OCI-LY7 (cell line): ENCODE measurements at regions not wholly inside any gene's neighbourhood (a gene's known extent, or its start where the extent isn't known, plus 50 kb on each side); places are given as distances from the start of the nearest gene placed in this dataset.

ENCODE experiments used
- EZH2phosphoT487 ChIP-seq: fragments of 200-600 bp; sonication (generic); IDR thresholded peaks from 2 replicates; pipeline ENCODE4 v1.6.1; 2018; ENCODE audit warnings: low read depth, borderline replicate concordance, mild to moderate bottlenecking, mixed run types, antibody characterized with exemption, low read length, moderate library complexity, mixed read lengths
- TF ChIP-seq, protein P1 (sequence below): fragments of 200-600 bp; sonication (generic); conservative IDR thresholded peaks from 2 replicates; pipeline ENCODE4 v1.5.1; 2014; ENCODE audit warnings: mild to moderate bottlenecking, antibody characterized with exemption, low read length, moderate library complexity, mixed read lengths

DNA sequence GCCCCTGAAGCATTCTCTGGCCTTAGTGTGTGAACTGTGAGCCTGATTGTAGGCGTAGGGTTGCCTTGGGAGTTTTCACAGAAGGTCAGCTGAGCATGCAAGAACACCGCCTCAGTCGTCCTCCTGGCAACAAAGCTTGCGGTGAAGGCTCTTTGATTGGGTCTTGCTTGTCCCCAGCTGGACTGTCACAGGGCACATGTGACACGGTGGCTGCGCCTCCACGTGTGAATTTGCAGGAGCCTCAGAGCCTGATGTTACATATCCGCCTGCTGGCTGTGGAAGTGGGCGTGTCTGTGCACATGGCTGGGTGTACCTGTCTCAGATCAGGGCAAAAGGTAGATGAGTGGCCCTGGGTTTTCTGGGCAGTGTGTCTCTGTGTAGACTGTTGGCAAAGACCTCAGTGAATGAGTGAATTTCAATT, 228.7 kb downstream of the HAUS1 start:
- TF ChIP-seq, protein P1, sequence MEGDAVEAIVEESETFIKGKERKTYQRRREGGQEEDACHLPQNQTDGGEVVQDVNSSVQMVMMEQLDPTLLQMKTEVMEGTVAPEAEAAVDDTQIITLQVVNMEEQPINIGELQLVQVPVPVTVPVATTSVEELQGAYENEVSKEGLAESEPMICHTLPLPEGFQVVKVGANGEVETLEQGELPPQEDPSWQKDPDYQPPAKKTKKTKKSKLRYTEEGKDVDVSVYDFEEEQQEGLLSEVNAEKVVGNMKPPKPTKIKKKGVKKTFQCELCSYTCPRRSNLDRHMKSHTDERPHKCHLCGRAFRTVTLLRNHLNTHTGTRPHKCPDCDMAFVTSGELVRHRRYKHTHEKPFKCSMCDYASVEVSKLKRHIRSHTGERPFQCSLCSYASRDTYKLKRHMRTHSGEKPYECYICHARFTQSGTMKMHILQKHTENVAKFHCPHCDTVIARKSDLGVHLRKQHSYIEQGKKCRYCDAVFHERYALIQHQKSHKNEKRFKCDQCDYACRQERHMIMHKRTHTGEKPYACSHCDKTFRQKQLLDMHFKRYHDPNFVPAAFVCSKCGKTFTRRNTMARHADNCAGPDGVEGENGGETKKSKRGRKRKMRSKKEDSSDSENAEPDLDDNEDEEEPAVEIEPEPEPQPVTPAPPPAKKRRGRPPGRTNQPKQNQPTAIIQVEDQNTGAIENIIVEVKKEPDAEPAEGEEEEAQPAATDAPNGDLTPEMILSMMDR = no peak
- TF ChIP-seq EZH2phosphoT487 = no peak
